HEK293 (cell line): ENCODE measurements at regions not wholly inside any gene's neighbourhood (a gene's known extent, or its start where the extent isn't known, plus 50 kb on each side); places are given as distances from the start of the nearest gene placed in this dataset.
"Not testable (repeated sequence)": the region's sequence is repeated elsewhere in the genome, so short reads cannot be mapped to it uniquely, and the experiment has no call there.

Experiments
- CTCF ChIA-PET: fragments of 350-600 bp; formaldehyde crosslinking; extraction: SDS; loops from one replicate; lab custom pipeline; 2021; ENCODE audit warnings: antibody characterized with exemption; lab: Yijun Ruan, JAX
- POLR2A ChIA-PET: fragments of 300-600 bp; formaldehyde crosslinking; extraction: SDS; loops from one replicate; lab custom pipeline; 2020; ENCODE audit warnings: antibody characterized with exemption, inconsistent platforms; lab: Yijun Ruan, JAX
- H3K27ac ChIP-seq: fragments of 200-500 bp; sonication (Bioruptor generic); 2 replicates; pipeline ENCODE4 v1.5.1; 2014; ENCODE audit warnings: low read depth, low read length, control low read depth, inconsistent platforms; ENCODE audit errors: extremely low read depth
- H3K36me3 ChIP-seq, 2 experiments: fragments of 200-500 bp in 1 of 2; sonication (Bioruptor generic) in 1 of 2; 1 replicate in 1 of 2; 2 replicates in 1 of 2; pipeline ENCODE4 v1.5.1; 2014 to 2017; ENCODE audit warnings: inconsistent platforms in 2 of 2, low read length in 2 of 2; ENCODE audit not compliant: control insufficient read depth in 2 of 2, insufficient read depth in 1 of 2
- H3K4me1 ChIP-seq: fragments of 200-500 bp; sonication (Bioruptor generic); 2 replicates; pipeline ENCODE4 v1.5.1; 2014; ENCODE audit warnings: mild to moderate bottlenecking, low read length, inconsistent platforms; ENCODE audit not compliant: control insufficient read depth, insufficient read depth
- H3K4me3 ChIP-seq: 2 replicates; pipeline ENCODE4 v1.5.1; 2011; ENCODE audit warnings: low read depth, mild to moderate bottlenecking, control low read depth, low read length, moderate library complexity
- H3K9me3 ChIP-seq: fragments of 200-500 bp; sonication (Bioruptor generic); 2 replicates; pipeline ENCODE4 v1.5.1; 2014; ENCODE audit warnings: low read depth, low read length, inconsistent platforms; ENCODE audit not compliant: control insufficient read depth, insufficient read depth
- CTCF ChIP-seq: fragments of 450-650 bp; formaldehyde crosslinking; IDR thresholded peaks from 2 replicates; pipeline ENCODE4 v1.5.1; 2016; ENCODE audit warnings: missing biosample characterization, missing genetic modification characterization
- MYNN ChIP-seq: fragments of 450-650 bp; formaldehyde crosslinking; IDR thresholded peaks from 2 replicates; pipeline ENCODE4 v1.5.1; 2016; ENCODE audit warnings: missing biosample characterization, missing genetic modification characterization, borderline replicate concordance
- OSR2 ChIP-seq: fragments of 450-650 bp; formaldehyde crosslinking; IDR thresholded peaks from 2 replicates; pipeline ENCODE4 v1.5.1; 2016; ENCODE audit warnings: missing biosample characterization, missing genetic modification characterization
- REST ChIP-seq: fragments of 450-650 bp; formaldehyde crosslinking; IDR thresholded peaks from 2 replicates; pipeline ENCODE4 v1.5.1; 2016; ENCODE audit warnings: missing biosample characterization, missing genetic modification characterization
- YY1 ChIP-seq: fragments of 450-650 bp; formaldehyde crosslinking; IDR thresholded peaks from 2 replicates; pipeline ENCODE4 v1.5.1; 2018; ENCODE audit warnings: missing biosample characterization, missing genetic modification characterization
- ZNF10 ChIP-seq: fragments of 450-650 bp; formaldehyde crosslinking; IDR thresholded peaks from 2 replicates; pipeline ENCODE4 v1.5.1; 2017; ENCODE audit warnings: missing biosample characterization, missing genetic modification characterization
- ZNF146 ChIP-seq: fragments of 450-650 bp; formaldehyde crosslinking; IDR thresholded peaks from 2 replicates; pipeline ENCODE4 v1.5.1; 2016; ENCODE audit warnings: missing biosample characterization, missing genetic modification characterization
- ZNF549 ChIP-seq: fragments of 450-650 bp; IDR thresholded peaks from 2 replicates; pipeline ENCODE4 v1.5.1; 2018; ENCODE audit warnings: missing biosample characterization, missing genetic modification characterization, mild to moderate bottlenecking, inconsistent platforms, moderate library complexity
- ZNF561 ChIP-seq: fragments of 450-650 bp; IDR thresholded peaks from 2 replicates; pipeline ENCODE4 v1.5.1; 2018; ENCODE audit warnings: missing biosample characterization, missing genetic modification characterization, borderline replicate concordance
- ZNF580 ChIP-seq: fragments of 450-650 bp; formaldehyde crosslinking; IDR thresholded peaks from 2 replicates; pipeline ENCODE4 v1.5.1; 2016; ENCODE audit warnings: missing biosample characterization, missing genetic modification characterization
- ZNF654 ChIP-seq: fragments of 450-650 bp; formaldehyde crosslinking; IDR thresholded peaks from 2 replicates; pipeline ENCODE4 v1.5.1; 2016; ENCODE audit warnings: low read depth, missing biosample characterization, missing genetic modification characterization

- no peak for TF ChIP-seq REST (tag by site-specific recombination)
Measured at GRCh38 chr14:106585692-106586091, 1059.3 kb downstream of the TMEM121 start (continued).

GRCh38 chr14:106586098-106586704, 1059.8 kb downstream of the TMEM121 start:
- no peaks in the 10 kb centered on the region for H3K4me1 ChIP-seq
- H3K4me3 ChIP-seq, result no peak overlapping the region
- ChIA-PET CTCF (interaction anchor here (0.6 to 2.4 kb wide), 20 partner anchors 11 to 164 kb away, joined by 3 to 9 read pairs (median 4); no protein-coding TSS in a partner anchor), POLR2A (no interaction called here)
- no peaks in the 10 kb centered on the region for H3K36me3 ChIP-seq
- H3K9me3 ChIP-seq, result no peaks in the 10 kb centered on the region; the same call in 1 of the 2 replicates
- no peak overlapping the region for H3K27ac ChIP-seq
- TF ChIP-seq ZNF654 (tag by site-specific recombination), result peak; percentile 40; the same call in 1 of the 2 replicates
- TF ChIP-seq ZNF561, result no peak
- TF ChIP-seq CTCF (tag by site-specific recombination), result peak; percentile 30; the same call in 1 of the 2 replicates
- TF ChIP-seq, all 188 proteins: peak for 2

GRCh38 chr14:106591539-106591938, 1065.2 kb downstream of the TMEM121 start:
- POLR2A ChIA-PET, H3K27ac ChIP-seq: not testable (repeated sequence)
- CTCF ChIA-PET, result interaction anchor here (0.7 to 1.7 kb wide), 3 partner anchors 27 to 84 kb away, joined by 3 to 7 read pairs (median 4); no protein-coding TSS in a partner anchor

GRCh38 chr14:106592115-106592852, 1065.9 kb downstream of the TMEM121 start:
- H3K4me1 ChIP-seq, H3K36me3 ChIP-seq, H3K4me3 ChIP-seq, POLR2A ChIA-PET, H3K9me3 ChIP-seq, H3K27ac ChIP-seq: not testable (repeated sequence)
- CTCF ChIA-PET, result interaction anchor here (0.7 to 1.7 kb wide), 3 partner anchors 26 to 83 kb away, joined by 3 to 7 read pairs (median 4); no protein-coding TSS in a partner anchor

More at GRCh38 chr14:106591539-106591938, 1065.2 kb downstream of the TMEM121 start:
- not testable (repeated sequence) for H3K4me3 ChIP-seq, H3K4me1 ChIP-seq, H3K36me3 ChIP-seq, H3K9me3 ChIP-seq

GRCh38 chr14:106599209-106599608, 1072.8 kb downstream of the TMEM121 start:
- TF ChIP-seq MYNN (tag by site-specific recombination) (no peak), ZNF146 (no peak), OSR2 (tag by site-specific recombination) (no peak), ZNF10 (tag by site-specific recombination) (no peak), YY1 (tag by site-specific recombination) (no peak), ZNF549 (tag by site-specific recombination) (no peak), ZNF580 (tag by site-specific recombination) (no peak)
- Histone ChIP-seq H3K36me3 (no peaks in the 10 kb centered on the region), H3K4me3 (no peak overlapping the region), H3K9me3 (no peaks in the 10 kb centered on the region; the same call in 1 of the 2 replicates), H3K4me1 (no peaks in the 10 kb centered on the region), H3K27ac (no peak overlapping the region)
- CTCF ChIA-PET, result interaction anchor here (0.5 to 2.4 kb wide), 5 partner anchors 12 to 78 kb away, joined by 3 to 12 read pairs (median 5); no protein-coding TSS in a partner anchor
- POLR2A ChIA-PET, result no interaction called here
